BJ (cell line): ENCODE measurements at regions not wholly inside any gene's neighbourhood (a gene's known extent, or its start where the extent isn't known, plus 50 kb on each side); places are given as distances from the start of the nearest gene placed in this dataset.

Experiments used
- CTCF ChIA-PET: fragments of 350-600 bp; formaldehyde crosslinking; extraction: SDS; loops from one replicate; lab custom pipeline; 2021; ENCODE audit warnings: antibody characterized with exemption, inconsistent platforms; lab: Yijun Ruan, JAX
- POLR2A ChIA-PET: fragments of 300-600 bp; sonication (Branson Sonifier 250); formaldehyde crosslinking; extraction: SDS; loops from one replicate; lab custom pipeline; 2021; ENCODE audit warnings: antibody characterized with exemption; lab: Charles Lee
- DNase-seq: peaks from one replicate; pipeline ENCODE4 v3.0.0-alpha.2; 2011; ENCODE audit warnings: low read depth
- H3K27me3 ChIP-seq: 2 replicates; pipeline ENCODE4 v1.6.0; 2011; ENCODE audit warnings: low read length; ENCODE audit not compliant: control insufficient read depth, insufficient read depth
- H3K36me3 ChIP-seq: 2 replicates; pipeline ENCODE4 v1.5.1; 2011; ENCODE audit warnings: low read length; ENCODE audit not compliant: control insufficient read depth, insufficient read depth
- H3K4me3 ChIP-seq: 2 replicates; pipeline ENCODE4 v1.5.1; 2011; ENCODE audit warnings: low read depth, mild to moderate bottlenecking, control low read depth, low read length
- TF ChIP-seq, protein P1 (sequence below): IDR thresholded peaks from 2 replicates; pipeline ENCODE4 v1.5.1; 2011; ENCODE audit warnings: low read depth, mild to moderate bottlenecking, control low read depth, inconsistent platforms, low read length, moderate library complexity; ENCODE audit not compliant: insufficient read depth

DNA sequence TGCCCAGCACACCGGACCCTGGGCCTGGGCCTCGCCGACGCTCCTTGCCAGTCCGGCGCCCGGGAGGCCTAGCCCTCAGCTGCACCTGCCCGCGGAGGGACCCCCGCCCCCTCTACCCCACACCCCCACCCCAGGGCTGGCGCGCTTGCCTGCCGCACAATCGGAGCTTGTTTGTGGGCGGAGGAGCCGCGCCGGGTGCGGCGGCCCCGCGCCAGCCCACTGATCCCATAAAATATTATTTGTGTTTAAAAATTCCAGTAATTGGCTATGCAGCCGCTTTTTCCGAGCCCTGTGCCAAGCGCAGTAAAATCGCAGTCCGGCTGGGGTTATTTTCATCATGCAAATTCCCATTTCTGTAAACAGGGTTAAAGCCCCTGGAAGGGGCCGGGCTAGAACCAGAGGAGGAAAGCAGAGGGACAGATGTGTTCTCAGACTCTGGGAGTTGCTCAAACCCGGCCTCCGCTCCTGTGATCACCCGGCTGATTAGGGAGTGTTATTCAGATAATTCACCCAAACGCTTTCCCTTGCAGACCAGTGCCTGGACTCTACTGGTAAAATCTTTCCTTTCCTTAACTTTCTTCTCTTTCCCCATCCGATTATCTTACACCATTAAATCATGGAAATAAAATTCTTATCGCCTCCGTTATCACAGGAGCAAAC is 93.1 kb downstream of the NCR2 start:
- TF ChIP-seq, protein P1, sequence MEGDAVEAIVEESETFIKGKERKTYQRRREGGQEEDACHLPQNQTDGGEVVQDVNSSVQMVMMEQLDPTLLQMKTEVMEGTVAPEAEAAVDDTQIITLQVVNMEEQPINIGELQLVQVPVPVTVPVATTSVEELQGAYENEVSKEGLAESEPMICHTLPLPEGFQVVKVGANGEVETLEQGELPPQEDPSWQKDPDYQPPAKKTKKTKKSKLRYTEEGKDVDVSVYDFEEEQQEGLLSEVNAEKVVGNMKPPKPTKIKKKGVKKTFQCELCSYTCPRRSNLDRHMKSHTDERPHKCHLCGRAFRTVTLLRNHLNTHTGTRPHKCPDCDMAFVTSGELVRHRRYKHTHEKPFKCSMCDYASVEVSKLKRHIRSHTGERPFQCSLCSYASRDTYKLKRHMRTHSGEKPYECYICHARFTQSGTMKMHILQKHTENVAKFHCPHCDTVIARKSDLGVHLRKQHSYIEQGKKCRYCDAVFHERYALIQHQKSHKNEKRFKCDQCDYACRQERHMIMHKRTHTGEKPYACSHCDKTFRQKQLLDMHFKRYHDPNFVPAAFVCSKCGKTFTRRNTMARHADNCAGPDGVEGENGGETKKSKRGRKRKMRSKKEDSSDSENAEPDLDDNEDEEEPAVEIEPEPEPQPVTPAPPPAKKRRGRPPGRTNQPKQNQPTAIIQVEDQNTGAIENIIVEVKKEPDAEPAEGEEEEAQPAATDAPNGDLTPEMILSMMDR, result no peak
- POLR2A ChIA-PET, result no interaction called here
- H3K36me3 ChIP-seq, result no peaks in the 10 kb centered on the region
- peak overlapping the region; percentile 32 for H3K4me3 ChIP-seq
- H3K27me3 ChIP-seq, result peaks cover 14% of the 10 kb centered on the region
- DNase-seq, result peak; percentile 18
- CTCF ChIA-PET, result interaction anchor here (1.3 to 3.0 kb wide), 5 partner anchors 14 to 163 kb away, joined by 3 to 8 read pairs (median 3); no protein-coding TSS in a partner anchor

DNA sequence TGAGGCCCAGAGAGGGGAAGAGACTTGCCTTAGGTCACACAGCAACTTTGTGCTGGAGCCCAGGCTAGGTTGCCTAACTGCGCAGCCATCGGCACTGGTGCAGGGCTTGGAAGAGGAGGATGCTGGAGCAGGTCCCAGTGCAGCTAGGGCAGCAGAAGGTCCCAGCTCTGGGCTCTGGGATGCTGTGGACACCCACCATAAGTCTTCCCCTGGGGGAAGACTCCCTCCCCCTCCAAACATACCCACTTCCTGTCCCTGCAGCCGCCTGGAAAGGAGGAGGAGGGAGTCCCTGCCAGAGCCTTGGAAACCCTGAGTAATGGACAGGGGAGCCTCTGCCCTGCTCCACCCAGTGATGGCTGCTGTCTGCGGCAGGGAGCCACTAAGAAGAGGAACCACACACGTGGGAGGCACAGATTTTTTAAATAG is 93.6 kb downstream of the NCR2 start:
- Histone ChIP-seq H3K4me3 (no peak overlapping the region), H3K27me3 (peaks cover 14% of the 10 kb centered on the region), H3K36me3 (no peaks in the 10 kb centered on the region)
- ChIA-PET POLR2A (no interaction called here), CTCF (interaction anchor here (1.3 to 3.0 kb wide), 3 partner anchors 14 to 61 kb away, joined by 3 to 8 read pairs (median 3); no protein-coding TSS in a partner anchor)
- DNase-seq, result peak; percentile 22
- TF ChIP-seq, protein P1, result no peak

DNA sequence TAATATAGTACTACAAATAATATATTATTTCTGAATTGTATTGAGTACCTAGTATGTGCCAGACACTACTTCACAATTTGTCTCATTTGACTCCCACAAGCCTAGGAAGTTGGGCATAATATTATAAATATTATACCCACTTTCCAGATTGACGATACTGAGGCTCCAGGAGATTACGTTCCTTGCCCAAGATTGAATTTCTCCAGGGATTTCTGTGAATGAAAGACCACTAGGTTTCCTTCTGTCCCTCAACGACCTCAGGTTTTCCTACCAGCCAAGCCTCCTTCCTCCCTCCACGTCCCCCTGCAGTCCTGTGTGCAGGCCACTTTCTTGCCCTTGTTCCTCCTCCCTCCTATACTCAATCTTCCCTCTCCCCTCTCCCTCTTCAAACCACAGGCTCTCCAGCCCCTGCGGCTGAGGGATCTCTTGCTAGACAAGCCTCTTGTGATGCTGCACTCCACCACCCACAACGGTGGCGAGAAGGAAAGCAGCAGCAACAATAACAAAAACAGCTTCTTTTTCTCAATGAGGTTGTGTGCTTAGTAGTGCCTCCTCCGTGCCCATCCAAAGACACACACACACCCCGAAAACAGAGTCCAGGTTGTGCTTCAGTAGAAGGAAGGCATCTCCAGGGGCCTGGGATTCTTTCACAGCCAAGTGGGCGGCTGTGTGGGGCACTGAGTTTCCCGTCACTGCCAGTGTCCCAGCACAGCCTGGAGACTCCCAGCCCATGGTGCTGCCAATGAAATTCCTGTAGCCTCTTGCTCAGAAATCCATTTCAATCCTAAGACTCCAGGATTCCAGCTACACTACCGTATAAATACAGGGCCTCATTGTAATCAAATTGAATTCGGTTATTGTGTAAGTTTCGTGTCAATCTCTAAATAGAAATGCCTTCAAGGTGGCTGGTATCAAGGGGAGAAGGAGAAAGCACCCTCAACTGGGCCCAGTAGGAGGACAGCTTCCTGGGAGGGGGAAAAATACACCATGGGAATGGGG is 94.4 kb downstream of the NCR2 start:
- ChIA-PET CTCF (interaction anchor here (1.3 to 3.0 kb wide), 3 partner anchors 13 to 174 kb away, joined by 3 to 8 read pairs (median 4); no protein-coding TSS in a partner anchor), POLR2A (no interaction called here)
- DNase-seq, result no peak
- Histone ChIP-seq H3K36me3 (no peaks in the 10 kb centered on the region), H3K27me3 (peaks cover 14% of the 10 kb centered on the region), H3K4me3 (no peak overlapping the region)
- TF ChIP-seq, protein P1, result no peak

DNA sequence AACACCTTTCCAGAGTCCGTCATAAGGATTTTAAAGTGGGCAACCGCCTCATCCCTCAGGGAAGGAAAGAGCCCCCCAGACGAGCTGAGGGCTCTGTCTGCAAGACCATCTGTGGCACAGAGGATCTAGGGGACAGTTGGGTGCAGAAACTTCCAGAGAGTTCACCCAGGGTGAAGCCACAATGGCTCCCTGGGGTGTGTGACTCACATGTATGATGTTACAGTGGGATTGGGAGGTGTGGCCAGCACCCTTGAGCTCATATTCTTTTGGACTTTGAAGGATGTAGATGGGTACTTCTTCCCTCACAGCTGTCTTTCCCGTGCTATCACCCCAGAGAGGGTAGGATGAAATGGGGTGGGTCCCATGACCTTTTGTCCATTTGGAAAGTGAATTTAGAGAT is 95.5 kb downstream of the NCR2 start:
- no peak for DNase-seq

More for the DNA sequence above, 95.5 kb downstream of the NCR2 start:
- H3K27me3 ChIP-seq, result peaks cover 14% of the 10 kb centered on the region
- no peak overlapping the region for H3K4me3 ChIP-seq
- no peaks in the 10 kb centered on the region for H3K36me3 ChIP-seq
- ChIA-PET POLR2A (no interaction called here), CTCF (interaction anchor here (1.1 to 3.0 kb wide), 6 partner anchors 11 to 173 kb away, joined by 3 to 10 read pairs (median 6); no protein-coding TSS in a partner anchor)
- TF ChIP-seq, protein P1, result no peak
